IMR-90 (cell line): ENCODE measurements at regions not wholly inside any gene's neighbourhood (a gene's known extent, or its start where the extent isn't known, plus 50 kb on each side); places are given as distances from the start of the nearest gene placed in this dataset.

Source experiments
- ATAC-seq: fragments of 200-7000 bp; cut with Tn5 transposase; 2 replicates; pipeline ENCODE4 v1.9.1; 2020; ENCODE audit warnings: low read depth, mild to moderate bottlenecking, moderate library complexity
- BruUV-seq: library from RNA; stranded (reverse); fragments of 400-500 nt; replicated peaks from 2 replicates; lab custom pipeline; 2021; lab: Mats Ljungman, UMichigan
- CTCF ChIA-PET: fragments of 300-600 bp; formaldehyde crosslinking; extraction: SDS; loops from one replicate; lab custom pipeline; 2021; ENCODE audit warnings: antibody characterized with exemption; lab: Yijun Ruan, JAX
- POLR2A ChIA-PET: fragments of 300-600 bp; sonication (Branson Sonifier 250); formaldehyde crosslinking; loops from one replicate; lab custom pipeline; 2022; ENCODE audit warnings: antibody characterized with exemption; ENCODE audit not compliant: unreplicated experiment; lab: Charles Lee
- DNase-seq: peaks from one replicate; pipeline ENCODE4 v3.0.0; 2013
- H2AFZ ChIP-seq: replicated peaks from 2 replicates; pipeline ENCODE3; 2013; ENCODE audit warnings: low read length, mild to moderate bottlenecking; ENCODE audit not compliant: poor library complexity
- H2AK5ac ChIP-seq: 2 replicates; pipeline ENCODE4 v1.6.1; 2013; ENCODE audit warnings: low read depth, low read length, inconsistent platforms
- H2AK9ac ChIP-seq: replicated peaks from 2 replicates; pipeline ENCODE3; 2013; ENCODE audit warnings: mild to moderate bottlenecking, low read depth, low read length, moderate library complexity; ENCODE audit not compliant: poor library complexity
- H2BK120ac ChIP-seq: 2 replicates; pipeline ENCODE4 v1.6.1; 2013; ENCODE audit warnings: low read depth, low read length, inconsistent platforms
- H2BK15ac ChIP-seq: 3 replicates; pipeline ENCODE4 v1.6.1; 2013; ENCODE audit warnings: low read depth, low read length, inconsistent platforms
- H2BK20ac ChIP-seq: 2 replicates; pipeline ENCODE4 v1.6.1; 2013; ENCODE audit warnings: low read depth, mild to moderate bottlenecking, inconsistent platforms, low read length, moderate library complexity
- H2BK5ac ChIP-seq: 2 replicates; pipeline ENCODE4 v1.6.1; 2013; ENCODE audit warnings: mild to moderate bottlenecking, low read depth, low read length, inconsistent platforms; ENCODE audit not compliant: poor library complexity, severe bottlenecking
- H3K14ac ChIP-seq: replicated peaks from 2 replicates; pipeline ENCODE4 v1.6.1; 2013; ENCODE audit warnings: low read depth, low read length, inconsistent platforms
- H3K18ac ChIP-seq: 2 replicates; pipeline ENCODE4 v1.6.1; 2013; ENCODE audit warnings: low read depth, low read length, control low read depth
- H3K23ac ChIP-seq: 2 replicates; pipeline ENCODE4 v1.6.1; 2013; ENCODE audit warnings: low read depth, low read length, inconsistent platforms
- H3K27ac ChIP-seq: 2 replicates; pipeline ENCODE4 v1.5.1; 2013; ENCODE audit warnings: mild to moderate bottlenecking, control low read depth, low read length; ENCODE audit not compliant: insufficient read depth
- H3K27me3 ChIP-seq: 2 replicates; pipeline ENCODE4 v1.6.1; 2013; ENCODE audit warnings: low read length; ENCODE audit not compliant: control insufficient read depth, insufficient read depth
- H3K36me3 ChIP-seq: 2 replicates; pipeline ENCODE4 v1.6.1; 2013; ENCODE audit warnings: low read length, mixed read lengths; ENCODE audit not compliant: control insufficient read depth, insufficient read depth
- H3K4ac ChIP-seq: 2 replicates; pipeline ENCODE4 v1.6.1; 2013; ENCODE audit warnings: low read depth, low read length, inconsistent platforms
- H3K4me1 ChIP-seq: 2 replicates; pipeline ENCODE4 v1.6.1; 2013; ENCODE audit warnings: low read length, mixed read lengths; ENCODE audit not compliant: control insufficient read depth, insufficient read depth
- H3K4me2 ChIP-seq: 2 replicates; pipeline ENCODE4 v1.6.1; 2013; ENCODE audit warnings: low read depth, mild to moderate bottlenecking, control low read depth, low read length, moderate library complexity
- H3K4me3 ChIP-seq: 2 replicates; pipeline ENCODE4 v1.5.1; 2013; ENCODE audit warnings: low read depth, mild to moderate bottlenecking, control low read depth, low read length, moderate library complexity; ENCODE audit not compliant: insufficient read depth
- H3K56ac ChIP-seq: 2 replicates; pipeline ENCODE4 v1.6.1; 2013; ENCODE audit warnings: low read length, inconsistent platforms; ENCODE audit not compliant: insufficient read depth; ENCODE audit errors: extremely low read depth
- H3K79me1 ChIP-seq, 2 experiments: 2 replicates each; pipeline ENCODE4 v1.6.1; 2013; ENCODE audit warnings: low read length in 2 of 2, inconsistent platforms in 1 of 2, low read depth in 1 of 2
- H3K9ac ChIP-seq: 2 replicates; pipeline ENCODE4 v1.6.1; 2013; ENCODE audit warnings: low read depth, low read length, control low read depth
- H3K9me1 ChIP-seq: 2 replicates; pipeline ENCODE4 v1.6.1; 2013; ENCODE audit warnings: low read length, inconsistent platforms; ENCODE audit not compliant: insufficient read depth
- H3K9me3 ChIP-seq: 2 replicates; pipeline ENCODE4 v1.6.1; 2013; ENCODE audit warnings: low read length; ENCODE audit not compliant: control insufficient read depth, insufficient read depth
- H4K20me1 ChIP-seq: 2 replicates; pipeline ENCODE4 v1.6.1; 2013; ENCODE audit warnings: low read length, inconsistent platforms; ENCODE audit not compliant: insufficient read depth
- H4K5ac ChIP-seq: 2 replicates; pipeline ENCODE4 v1.6.1; 2013; ENCODE audit warnings: mild to moderate bottlenecking, low read depth, low read length, control low read depth
- H4K8ac ChIP-seq, 2 experiments: 2 replicates each; pipeline ENCODE4 v1.6.1; 2013; ENCODE audit warnings: low read depth in 2 of 2, low read length in 2 of 2, control low read depth in 1 of 2, inconsistent platforms in 1 of 2
- H4K91ac ChIP-seq: 2 replicates; pipeline ENCODE4 v1.6.1; 2013; ENCODE audit warnings: low read depth, low read length, inconsistent platforms; ENCODE audit not compliant: insufficient read depth
- FOS ChIP-seq: fragments of 150-350 bp; IDR thresholded peaks from 2 replicates; pipeline ENCODE4 v1.6.1; 2016; ENCODE audit warnings: low read depth, low read length
- WGBS, 2 experiments: methylation state at CpG; one replicate each; pipeline versions ENCODE4 v1.1.5 to v1.1.7; 2013; ENCODE audit warnings: missing lambda C conversion rate in 2 of 2; ENCODE audit not compliant: insufficient read length in 1 of 2; ENCODE audit errors: extremely low coverage in 2 of 2; 5-methylcytosine and 5-hydroxymethylcytosine counted together
- dilution Hi-C: fragments of 300-500 bp; cut with HindIII; formaldehyde crosslinking; loops from one replicate; pipeline ENCODE4 v1.14.3; 2018; ENCODE audit warnings: low sequenced_read_pairs; ENCODE audit not compliant: unreplicated experiment
- in situ Hi-C: fragments of 300-500 bp; cut with MboI; formaldehyde crosslinking; loops from 3 replicates; pipeline ENCODE4 v1.14.3; 2019; ENCODE audit warnings: low sequenced_read_pairs, inconsistent platforms, mixed read lengths
- intact Hi-C: fragments of 100-400 bp; cut with micrococcal nuclease; formaldehyde crosslinking; loops from 2 replicates; pipeline ENCODE4 v1.10.0; 2022

DNA sequence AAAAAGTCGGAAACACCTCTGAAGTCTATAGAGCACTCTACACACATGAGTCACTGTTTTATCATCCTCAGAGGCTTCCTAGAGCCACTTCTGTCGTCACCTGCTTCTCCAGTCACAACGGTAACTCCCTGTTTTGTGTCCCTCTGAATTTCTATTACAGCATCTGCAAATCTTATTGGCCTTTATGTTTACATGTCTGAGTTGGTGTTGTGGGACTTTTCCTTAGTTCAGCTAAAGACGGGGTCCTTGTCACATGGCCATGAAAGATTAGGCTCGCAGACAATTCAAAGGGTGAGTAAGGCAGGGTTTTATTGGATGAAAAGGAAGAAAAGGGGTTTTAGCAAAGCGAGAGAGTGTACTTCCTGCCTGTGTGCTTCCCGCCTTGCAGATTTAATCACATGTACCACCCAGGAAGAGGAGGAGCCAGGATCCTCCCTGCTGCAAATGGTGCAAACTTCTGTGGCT, 185.6 kb downstream of the LPIN1 start:
- Histone ChIP-seq H3K36me3 (no peaks in the 10 kb centered on the region), H3K9me1 (no peaks in the 10 kb centered on the region), H4K20me1 (no peaks in the 10 kb centered on the region), H2AK5ac (no peak overlapping the region), H2BK20ac (no peak overlapping the region), H3K79me1 (no peaks in the 10 kb centered on the region), H3K4ac (no peak overlapping the region), H2AK9ac (no peak overlapping the region), H3K23ac (no peak overlapping the region), H4K91ac (no peak overlapping the region), H3K27ac (no peak overlapping the region), H2BK120ac (no peak overlapping the region), H3K56ac (no peak overlapping the region), H3K9ac (no peak overlapping the region), H3K27me3 (peaks cover 5% of the 10 kb centered on the region), H4K8ac (no peak overlapping the region), H3K14ac (no peak overlapping the region), H2AFZ (no peak overlapping the region), H3K4me2 (no peak overlapping the region), H3K18ac (no peak overlapping the region), H3K4me1 (no peaks in the 10 kb centered on the region), H4K5ac (no peak overlapping the region), H2BK5ac (no peak overlapping the region), H3K4me3 (no peak overlapping the region), H2BK15ac (no peak overlapping the region), H3K9me3 (no peaks in the 10 kb centered on the region)
- intact Hi-C loops (no loop called here), in situ Hi-C loops (no loop called here), dilution Hi-C loops (no loop called here)
- BruUV-seq, result no TSS peak
- TF ChIP-seq FOS, result no peak
- CTCF ChIA-PET, result interaction anchor here (0.7 kb wide), 1 partner anchor 12 kb away, joined by 3 read pairs; no protein-coding TSS in a partner anchor
- POLR2A ChIA-PET, result no interaction called here
- ATAC-seq (no peak), DNase-seq (no peak)
- no CpG with 5 or more reads among the region's 7 CpGs for WGBS, 2 experiments
